ENCODE measurements at regions not wholly inside any gene's neighbourhood (a gene's known extent, or its start where the extent isn't known, plus 50 kb on each side); places are given as distances from the start of the nearest gene placed in this dataset.
"Not testable (repeated sequence)": the region's sequence is repeated elsewhere in the genome, so short reads cannot be mapped to it uniquely, and the experiment has no call there.

- not testable (repeated sequence) for TF ChIP-seq CTCF (IDR thresholded peaks at IDR 0.05); REST (IDR thresholded peaks at IDR 0.05; ENCODE audit: insufficient read depth in 1 of 2, low read depth in 2 of 2, low read length in 1 of 2); POLR2AphosphoS5 (IDR thresholded peaks at IDR 0.05; ENCODE audit: low read depth, low read length); SIN3A (IDR thresholded peaks at IDR 0.05; ENCODE audit: borderline replicate concordance, insufficient read depth, low read depth, low read length); TCF7L2 (IDR thresholded peaks at IDR 0.05; ENCODE audit: low read depth, low read length)
Observed at GRCh38 chr4:49215082-49215479, 229.0 kb downstream of the CWH43 start.

Data from Panc1 (cell line).